Midbrain (tissue), 1 donor: ENCODE measurements at regions not wholly inside any gene's neighbourhood (a gene's known extent, or its start where the extent isn't known, plus 50 kb on each side); places are given as distances from the start of the nearest gene placed in this dataset.

Source experiments
- DNase-seq: peaks from one replicate; lab custom pipeline; 2025; lab: John Stamatoyannopoulos, UW

DNA sequence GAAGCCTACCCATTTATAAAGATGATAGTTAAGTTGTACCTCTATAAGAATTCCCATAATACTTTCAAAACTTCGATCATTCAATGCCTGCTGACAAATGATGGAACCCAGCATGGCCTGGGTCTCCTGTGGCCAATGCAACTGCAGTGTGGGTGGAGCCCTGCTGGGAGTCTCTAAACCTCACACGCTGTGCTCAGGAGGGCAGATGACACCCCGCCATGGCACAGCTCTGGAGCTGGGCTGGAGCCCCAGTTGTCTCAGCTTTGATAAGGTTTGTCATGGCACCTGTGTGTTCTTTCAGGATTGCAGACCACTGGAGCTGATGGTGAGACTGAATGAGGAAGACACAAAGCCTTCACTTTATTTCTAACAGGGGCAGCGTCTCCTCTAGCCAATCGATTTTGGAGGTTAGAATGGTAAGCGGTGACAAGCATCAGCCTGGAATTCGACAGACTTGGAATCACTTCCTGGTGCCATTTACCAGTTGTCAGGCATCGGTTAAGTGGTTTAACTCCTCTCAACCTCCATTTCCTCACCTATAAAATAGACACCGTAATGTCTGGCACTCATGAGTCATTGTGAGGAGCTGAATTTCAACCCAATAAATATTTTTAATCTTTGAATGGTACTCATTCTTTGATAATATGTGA is 383.6 kb upstream of the SALL3 start:
- DNase-seq, result no peak

DNA sequence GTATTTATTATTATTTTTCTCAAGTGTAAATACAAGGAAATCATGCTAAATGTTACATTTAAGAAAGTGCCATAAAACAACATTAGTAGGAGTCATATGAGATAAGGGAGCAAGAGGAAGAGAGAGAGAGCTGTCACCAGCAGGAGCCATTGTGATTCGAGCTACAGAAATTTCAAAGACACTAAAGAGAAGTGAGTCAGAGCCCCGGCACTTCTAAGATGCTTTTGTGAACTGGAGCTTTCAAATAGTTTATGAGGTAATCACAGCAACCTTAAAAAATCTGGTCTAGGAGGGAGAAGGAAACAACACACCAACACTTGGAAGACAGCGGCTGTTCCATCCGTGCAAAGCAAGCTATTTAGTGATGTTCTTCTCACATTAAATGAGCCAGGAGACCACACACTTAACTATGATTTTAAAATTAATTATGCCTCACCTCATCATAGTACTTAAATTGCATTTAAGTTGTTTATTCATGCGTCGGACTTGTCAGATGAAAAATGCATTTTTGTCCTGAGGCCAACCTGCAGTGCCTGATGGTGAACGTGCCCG is 382.7 kb upstream of the SALL3 start:
- no peak for DNase-seq

DNA sequence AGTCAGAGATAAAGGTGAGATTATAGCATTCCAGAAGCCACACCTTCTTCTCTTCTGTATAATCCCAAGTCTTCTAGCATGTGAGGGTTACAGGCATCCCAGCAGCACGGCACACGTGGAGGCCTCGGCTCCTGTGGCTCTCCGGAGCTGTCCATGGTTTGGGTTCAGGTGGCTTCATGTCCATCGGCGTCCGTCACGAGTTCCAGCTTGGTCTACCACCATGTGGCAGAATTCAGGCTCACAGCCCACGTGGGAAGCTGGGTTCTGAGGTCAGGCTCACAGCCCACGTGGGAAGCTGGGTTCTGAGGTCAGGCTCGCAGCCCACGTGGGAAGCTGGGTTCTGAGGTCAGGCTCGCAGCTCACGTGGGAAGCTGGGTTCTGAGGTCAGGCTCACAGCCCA is 378.3 kb upstream of the SALL3 start:
- DNase-seq, result no peak

DNA sequence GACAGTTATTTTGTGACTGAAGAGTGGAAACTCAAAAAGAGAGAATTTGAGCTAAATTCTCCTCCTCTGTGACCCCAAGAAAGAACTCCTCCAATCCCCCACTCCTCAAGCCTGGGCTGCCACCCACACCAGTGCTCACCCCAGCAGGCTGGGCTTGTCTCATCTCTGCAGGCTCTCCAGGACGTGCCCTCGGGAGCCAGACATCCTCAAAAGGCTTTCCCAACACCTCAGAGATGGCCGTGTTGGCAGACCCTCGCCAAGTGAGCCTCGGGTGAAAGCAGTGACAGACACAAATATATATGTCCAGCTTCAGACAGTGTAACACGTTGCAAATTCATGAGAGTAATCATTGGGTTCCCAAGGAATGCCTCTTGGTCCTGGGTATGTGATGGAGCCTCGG is 377.7 kb upstream of the SALL3 start:
- DNase-seq, result no peak

DNA sequence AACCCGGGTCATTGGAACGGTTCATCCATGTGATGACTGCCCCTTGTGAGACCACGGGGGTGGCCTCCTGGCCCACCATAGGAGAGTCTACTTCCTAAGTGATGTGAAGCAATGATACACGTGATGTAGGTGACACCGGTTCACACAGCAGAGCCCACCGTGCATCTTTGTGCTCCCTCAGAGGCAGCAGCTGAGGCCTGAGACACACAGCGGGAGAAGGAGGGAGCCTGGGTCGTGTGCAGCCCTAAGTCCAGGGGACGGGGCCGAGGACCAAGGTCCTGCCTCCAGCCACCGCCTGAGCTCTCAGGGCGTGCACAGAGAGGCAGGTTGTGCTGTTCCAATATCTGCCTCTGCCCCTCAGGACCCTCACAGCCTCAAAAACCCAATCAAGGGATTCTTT is 377.2 kb upstream of the SALL3 start:
- DNase-seq, result no peak

DNA sequence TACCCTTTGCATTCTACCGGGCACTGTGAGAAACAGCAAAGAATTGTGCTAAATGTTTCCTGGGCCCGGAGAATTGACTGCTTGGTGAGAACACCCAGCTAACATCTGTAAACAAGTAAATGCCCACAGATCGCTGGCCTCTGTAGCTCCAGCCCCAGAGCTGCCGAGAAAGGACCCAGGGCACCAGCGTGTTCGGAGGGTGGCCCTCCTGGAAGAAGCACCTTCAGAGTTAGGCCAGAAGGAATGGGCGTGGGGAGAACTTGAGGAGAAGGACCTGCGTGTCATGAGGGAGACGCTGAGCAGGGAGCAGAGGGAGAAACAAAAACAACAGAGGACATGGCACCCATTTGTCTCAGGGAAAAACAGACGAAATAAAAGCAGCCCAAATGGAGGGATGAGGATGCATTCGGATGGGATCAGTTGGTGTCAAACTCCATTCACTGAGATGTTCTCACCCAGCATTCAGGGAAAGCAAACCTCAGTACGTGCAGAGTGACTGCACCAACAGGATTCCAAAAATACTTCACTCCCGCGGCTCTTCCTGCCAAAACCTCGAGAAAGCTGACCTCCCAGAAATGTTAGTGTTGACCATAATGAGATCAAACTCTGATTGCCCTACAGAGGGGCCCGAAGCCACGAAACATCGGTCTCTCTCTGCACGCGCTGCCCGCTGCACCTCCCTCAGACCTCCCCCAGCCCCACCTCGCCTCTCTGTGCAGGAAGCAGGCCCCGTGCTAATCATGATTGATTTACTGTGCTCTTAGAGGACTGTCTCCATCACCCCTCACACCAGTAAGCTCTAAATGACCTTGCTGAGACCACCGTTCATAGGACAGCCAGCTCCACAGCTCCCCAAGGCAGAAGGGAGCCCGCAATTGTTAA is 376.3 kb upstream of the SALL3 start:
- DNase-seq, result no peak

DNA sequence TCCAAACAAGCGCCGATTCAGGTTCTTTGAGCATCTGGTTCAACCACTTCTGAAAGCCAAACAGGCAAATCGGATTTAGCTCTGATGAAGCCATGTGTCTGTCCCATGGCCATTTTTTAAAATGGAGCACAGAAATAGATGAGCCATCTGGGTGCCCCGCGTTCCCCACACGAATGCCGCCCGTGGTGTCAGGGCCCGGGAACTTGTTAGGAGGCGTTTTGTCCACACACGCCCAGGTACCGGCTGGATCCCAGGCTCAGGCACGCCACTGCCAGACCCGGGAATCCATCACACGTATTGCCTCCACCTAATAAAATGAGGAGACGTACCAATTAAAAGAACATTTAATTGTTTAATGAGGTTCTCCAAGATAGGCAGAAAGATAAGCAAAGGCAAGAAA is 374.4 kb upstream of the SALL3 start:
- DNase-seq, result no peak

DNA sequence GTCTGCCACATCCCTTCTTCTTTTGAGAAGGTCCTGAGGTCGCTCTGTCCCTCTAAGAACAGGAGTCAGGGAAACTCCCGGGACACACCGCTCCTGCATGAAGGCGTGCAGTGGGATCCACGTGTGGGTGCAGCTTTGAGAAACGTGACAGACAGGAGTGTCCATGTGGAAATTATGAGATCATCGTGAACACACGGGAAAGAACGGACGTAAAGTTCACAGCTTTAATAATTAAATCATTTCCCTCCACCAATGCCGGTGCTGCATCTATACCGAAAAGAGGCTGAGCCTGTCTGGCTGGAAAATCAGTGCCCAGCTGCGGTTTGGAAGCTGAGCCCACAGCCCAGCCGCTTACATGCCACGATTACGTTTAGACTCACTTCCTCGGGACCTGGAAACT is 372.4 kb upstream of the SALL3 start:
- DNase-seq, result no peak

DNA sequence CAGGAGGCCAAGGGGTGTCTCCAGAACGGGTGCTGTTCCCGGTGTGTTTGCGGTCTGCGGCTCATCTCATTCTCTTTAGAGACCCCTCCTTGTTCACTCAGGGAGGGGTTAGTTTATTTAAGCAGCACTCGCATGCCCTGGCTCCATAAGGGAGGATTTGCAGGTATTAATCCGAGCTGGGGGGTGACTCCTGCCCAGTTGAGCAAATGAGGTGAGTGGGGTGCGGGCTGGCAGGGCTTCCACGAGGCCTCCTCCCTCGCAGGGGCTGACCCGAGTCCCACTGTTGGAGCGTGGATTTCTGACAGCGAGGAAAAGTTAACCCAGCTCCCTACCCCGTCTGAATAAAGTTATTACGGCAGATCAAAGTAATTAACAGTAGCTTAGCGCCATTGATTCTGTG is 371.8 kb upstream of the SALL3 start:
- DNase-seq, result no peak

DNA sequence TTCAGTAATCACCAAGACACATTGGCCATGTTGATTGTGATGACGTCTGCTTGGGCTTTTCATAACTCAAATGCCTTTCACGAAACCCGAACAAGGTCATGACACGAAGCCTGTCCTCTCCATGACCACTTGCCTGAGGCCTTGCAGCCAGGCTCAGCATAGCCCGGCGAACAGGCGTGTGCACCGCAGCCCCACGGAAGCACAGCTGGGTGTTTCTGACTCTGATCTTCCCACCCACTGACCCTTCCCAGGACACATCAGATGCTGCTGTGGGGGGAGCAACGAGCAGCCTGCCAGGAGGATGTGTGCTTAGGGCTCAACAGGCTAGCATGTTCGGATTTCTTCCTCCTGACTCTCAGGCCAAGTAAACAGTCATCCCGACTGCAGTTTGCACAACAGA is 369.4 kb upstream of the SALL3 start:
- no peak for DNase-seq

DNA sequence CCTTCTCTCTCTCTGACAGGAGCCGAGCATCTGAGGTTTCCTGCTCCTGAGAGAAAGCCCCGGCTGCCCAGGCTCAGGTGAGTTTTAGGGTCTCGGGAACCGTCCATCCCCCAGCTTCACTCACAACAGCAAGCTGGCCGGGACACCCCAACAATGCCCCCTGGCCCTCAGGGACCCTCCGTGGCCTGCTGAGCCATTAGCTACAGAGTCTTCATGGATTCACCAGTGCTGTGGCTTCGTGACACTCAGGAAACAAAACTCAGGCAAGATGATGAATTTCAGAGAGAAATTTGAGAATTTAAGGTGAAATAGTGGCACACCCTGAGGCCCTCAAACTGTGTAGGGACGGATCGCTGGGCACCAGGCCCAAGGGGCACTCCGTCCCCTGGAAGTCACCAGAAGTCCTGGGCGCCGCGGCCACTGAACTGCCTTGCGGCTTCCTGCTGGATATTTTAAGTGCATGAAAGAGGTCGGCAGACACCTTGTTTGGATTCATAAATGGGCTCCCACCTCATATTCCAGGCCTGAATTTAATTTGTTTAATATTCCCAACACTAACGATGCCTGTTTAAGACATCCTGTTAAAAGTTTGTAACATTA is 368.3 kb upstream of the SALL3 start:
- DNase-seq, result no peak

DNA sequence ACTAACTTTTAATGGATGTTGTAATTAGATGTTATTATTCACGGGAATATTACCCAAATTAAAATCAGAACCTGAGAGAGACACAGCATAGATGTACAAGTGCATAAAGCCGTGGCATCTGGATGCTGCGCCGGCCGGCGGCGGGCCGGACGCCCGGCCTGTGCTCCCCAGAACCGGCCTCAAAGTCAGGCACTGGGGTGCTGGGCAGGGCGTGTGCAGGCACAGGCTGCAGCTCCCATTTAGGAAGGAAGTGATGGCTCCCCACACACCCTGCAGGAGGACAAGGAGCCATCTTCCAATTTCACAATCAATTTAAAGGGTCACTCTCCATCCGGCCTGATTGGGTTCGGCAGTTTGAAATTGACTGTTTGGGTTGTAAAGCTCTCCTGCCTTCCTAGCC is 367.7 kb upstream of the SALL3 start:
- no peak for DNase-seq

DNA sequence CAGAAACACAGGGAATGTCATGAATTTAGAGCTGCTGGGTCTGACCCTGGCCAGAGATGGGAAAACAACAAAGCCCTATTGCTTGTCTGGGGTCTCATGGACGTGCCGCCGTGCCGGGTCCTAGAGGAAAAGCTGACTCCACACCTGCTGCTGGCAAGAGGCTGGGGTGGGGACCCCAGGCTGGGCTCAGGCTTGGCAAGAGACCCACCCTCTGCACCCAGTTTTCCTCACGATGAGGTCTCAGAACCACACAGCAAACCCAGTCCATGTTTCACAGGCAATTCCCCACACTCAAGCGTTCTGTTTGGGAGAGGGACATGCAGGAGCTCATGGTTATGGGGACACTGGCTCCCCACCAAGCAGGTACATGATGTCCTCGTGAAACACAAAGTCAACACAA is 367.3 kb upstream of the SALL3 start:
- no peak for DNase-seq

DNA sequence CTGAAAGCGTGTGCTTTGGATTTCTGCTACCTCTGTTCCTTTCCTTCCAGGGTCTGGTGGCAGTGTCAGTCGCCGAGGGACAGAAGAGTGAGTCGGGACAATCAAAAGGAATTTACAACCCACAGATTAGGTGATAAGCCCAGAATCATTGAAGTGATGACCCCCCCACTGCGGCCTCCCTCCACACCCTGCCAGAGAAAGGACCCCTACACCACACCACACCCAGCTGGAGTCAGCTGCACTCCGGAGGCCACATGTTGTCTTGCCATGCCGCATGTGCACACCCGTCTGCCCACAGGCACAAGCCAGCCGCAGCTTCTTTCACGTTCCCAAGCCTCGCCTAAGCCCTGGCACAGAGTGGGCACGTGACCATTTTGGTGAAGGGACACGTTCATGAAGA is 366.8 kb upstream of the SALL3 start:
- DNase-seq, result no peak

DNA sequence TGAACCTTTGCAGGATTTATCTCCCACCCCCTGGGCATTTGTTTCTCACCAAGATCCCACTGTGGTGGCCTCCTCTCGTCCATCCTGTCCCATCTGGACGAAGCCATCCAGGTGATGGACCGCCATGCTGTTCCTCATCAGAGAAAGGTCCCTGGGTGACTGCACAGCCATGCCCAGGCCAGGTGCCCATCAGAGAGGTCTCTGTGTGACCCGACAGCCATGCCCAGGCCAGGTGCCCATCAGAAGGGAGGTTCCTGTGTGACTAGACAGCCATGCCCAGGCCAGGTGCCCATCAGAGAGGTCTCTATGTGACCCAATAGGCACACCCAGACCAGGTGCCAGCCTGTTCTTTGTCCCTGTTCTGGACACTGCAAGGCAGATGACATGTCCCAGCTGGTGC is 360.9 kb upstream of the SALL3 start:
- DNase-seq, result no peak

DNA sequence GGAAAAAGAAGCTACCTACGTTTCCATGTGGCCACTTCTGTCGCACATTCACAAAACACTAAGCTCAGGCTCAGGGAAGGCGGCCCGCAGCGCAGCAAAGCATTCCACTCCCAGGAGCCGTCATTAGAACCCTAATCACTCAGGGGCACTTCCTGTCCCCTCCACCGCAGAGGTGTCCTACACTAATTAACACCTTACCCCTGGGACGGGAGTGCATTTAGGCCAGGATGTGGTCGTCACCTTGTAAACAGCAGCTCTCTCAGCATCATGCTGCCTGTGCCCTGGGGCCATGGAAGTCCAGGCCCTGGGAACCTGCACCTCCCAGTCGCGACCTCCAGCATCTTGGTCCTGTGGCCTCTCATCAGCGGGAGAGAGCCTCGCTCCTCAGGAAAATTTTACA is 359.8 kb upstream of the SALL3 start:
- DNase-seq, result no peak

DNA sequence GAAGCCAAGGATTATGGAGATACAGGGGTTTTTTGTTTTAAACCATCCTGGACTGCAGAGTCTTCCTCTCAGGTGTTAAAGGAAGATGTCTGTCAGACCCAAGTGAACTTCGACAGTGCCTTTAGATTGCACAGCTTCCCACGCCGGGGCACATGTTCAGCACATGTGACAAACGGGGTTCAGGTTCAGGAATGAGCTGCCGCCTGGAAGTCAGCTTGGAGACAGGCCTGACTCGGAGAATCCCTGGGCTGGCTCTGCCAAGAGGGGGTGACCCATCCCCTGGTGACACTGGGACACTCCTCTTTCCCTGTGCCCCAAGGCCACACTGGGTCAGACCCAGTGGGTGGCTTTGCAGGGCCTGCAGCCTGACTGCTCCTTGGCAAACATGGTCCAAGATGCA is 359.3 kb upstream of the SALL3 start:
- DNase-seq, result no peak

DNA sequence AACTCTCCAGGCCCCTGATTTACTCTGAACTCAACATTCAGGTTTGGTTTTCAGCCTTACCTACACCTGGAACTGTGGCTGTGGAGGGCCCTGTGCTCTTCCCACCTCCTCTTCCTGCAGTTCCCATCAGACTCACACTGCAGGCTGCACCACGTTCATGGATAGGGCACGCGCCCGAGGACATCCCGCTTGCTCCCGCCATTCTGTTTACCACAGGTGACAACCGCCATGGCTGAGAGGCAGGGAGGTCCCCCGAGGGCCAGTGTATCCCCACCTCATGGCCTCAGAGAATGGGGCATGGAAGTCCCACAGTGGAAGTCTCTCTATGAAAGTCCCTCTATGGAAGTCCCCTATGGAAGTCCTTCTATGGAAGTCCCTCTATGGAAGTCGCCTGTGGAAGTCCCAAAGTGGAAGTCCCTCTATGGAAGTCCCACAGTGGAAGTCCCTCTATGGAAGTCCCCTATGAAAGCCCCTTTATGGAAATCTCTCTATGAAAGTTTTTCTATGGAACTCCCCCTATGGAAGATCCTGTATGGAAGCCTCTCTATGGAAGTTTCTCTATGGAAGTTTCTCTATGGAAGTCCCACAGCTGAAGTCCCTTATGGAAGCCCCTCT is 358.4 kb upstream of the SALL3 start:
- DNase-seq, result no peak

DNA sequence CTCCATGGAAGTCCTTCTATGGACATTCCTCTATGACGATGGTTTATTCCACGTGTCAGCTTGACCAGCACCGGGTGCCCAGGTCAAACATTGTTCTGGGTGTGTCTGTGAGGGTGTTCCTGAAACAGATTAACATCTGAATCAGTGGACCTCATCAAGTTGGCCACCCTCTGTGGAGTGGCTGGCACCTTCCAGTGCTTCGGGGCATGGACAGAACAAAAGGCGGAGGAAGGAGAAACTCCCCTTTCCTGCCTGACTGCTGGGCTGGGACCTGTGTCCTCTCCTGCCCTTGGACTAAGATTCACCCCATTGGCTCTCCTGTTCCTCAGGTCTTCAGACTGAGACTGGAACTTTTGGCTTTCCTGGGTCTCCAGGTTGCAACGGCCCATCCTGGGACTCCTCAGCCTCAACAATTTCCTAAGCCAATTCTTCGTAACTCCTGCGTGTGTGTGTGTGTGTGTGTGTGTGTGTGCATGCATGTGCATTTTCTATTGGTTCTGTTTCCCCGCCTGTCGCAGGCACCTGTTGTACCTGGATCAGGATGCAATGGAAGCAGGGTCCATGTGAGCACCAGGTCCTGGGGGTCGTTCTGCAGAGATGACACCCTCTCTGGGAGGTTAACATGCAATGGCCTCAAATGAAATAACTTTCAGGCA is 357.2 kb upstream of the SALL3 start:
- DNase-seq, result no peak

DNA sequence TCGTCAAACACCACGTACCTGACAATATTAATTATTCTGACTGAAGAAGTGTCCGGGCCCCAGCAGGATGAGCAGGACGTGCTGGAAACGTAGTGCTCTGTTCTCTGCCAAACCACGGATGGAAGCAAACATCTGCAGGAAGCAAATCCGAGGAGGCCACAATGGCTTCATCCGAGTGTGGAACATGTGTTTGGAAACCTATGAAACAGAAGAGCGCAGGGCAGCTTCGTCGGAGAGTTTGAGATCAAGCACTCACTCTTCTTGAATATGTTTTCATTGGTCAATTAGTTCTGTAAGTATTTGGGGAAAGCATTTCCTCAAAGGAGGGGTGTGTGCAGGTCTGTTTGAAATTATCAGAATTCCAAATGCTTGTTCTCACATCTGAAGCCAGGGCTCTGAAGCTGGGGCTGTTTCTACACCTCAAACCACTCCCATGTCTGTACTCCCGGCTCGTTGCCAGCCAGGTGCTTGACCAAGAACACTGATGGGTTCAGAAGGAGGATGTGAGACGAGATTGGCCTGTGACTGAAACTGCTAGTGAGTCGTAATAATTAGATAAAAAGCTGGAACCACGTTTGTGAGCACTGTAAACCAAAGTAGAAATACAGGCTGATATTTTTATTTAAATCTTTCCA is 356.6 kb upstream of the SALL3 start:
- DNase-seq, result no peak

DNA sequence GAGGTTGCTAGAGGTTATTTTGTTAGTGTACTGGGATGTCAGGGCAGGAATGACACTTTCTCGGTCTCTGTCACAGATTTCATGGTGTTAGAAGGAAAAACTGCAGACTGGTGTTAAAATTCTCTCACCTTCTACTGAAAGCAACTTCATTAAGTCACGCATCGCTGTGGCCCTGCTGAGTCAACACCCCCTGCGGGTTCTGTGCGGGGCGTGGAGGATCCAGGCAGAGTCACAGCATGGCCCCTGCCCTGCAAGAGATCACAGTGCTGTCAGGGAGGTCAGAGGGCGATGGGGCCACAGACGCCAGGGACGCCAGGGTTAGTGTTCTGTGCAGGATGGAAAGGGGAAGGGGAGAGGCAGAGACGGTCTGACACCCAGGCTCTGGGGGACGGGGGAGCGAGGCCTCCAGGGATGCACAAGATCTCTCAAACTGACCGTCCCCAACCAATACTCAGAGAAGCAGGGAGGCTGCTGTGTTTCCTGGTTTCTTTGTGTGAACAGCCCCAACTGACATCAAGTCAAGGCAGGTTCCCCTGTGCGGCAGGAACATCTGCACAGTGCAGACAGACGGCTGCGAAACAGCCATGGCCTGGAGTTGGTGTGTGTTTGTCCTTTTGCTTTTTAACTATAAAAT is 354.9 kb upstream of the SALL3 start:
- DNase-seq, result no peak
